HG03378 (cell line): ENCODE measurements at regions not wholly inside any gene's neighbourhood (a gene's known extent, or its start where the extent isn't known, plus 50 kb on each side); places are given as distances from the start of the nearest gene placed in this dataset.
"Not testable (repeated sequence)": the region's sequence is repeated elsewhere in the genome, so short reads cannot be mapped to it uniquely, and the experiment has no call there.

Experiments used
- ATAC-seq: cut with Tn5 transposase; IDR thresholded peaks from one replicate; pipeline ENCODE4 v1.9.1; 2021; ENCODE audit warnings: mild to moderate bottlenecking, moderate library complexity; ENCODE audit not compliant: unreplicated experiment

DNA sequence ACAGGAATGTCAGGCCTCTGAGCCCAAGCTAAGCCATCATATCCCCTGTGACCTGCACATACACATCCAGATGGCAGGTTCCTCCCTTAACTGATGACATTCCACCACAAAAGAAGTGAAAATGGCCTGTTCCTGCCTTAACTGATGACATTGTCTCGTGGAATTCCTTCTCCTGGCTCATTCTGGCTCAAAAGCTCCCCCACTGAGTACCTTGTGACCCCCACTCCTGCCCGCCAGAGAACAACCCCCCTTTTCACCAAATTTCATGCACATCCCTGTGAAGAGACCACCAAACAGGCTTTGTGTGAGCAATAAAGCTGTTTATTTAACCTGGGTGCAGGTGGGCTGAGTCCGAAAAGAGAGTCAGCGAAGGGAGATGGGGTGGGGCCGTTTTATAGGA is 447.4 kb downstream of the FGF13 start:
- not testable (repeated sequence) for ATAC-seq

- ATAC-seq: no peak
Measured at GRCh38 chrX:138270931-138271330, 440.6 kb downstream of the FGF13 start.

DNA sequence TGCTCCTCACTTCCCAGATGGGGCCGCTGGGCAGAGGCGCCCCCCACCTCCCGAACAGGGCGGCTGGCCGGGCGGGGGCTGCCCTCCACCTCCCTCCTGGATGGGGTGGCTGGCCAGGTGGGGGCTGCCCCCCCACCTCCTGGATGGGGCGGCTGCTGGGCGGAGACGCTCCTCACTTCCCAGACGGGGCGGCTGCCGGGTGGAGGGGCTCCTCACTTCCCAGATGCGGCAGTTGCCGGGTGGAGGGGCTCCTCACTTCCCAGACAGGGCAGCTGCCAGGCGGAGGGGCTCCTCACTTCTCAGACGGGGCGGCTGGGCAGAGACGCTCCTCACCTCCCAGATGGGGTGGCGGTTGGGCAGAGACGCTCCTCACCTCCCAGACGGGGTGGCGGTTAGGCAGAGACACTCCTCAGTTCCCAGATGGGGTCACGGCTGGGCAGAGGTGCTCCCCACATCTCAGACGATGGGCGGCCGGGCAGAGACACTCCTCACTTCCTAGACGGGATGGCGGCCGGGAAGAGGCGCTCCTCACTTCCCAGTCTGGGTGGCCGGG is 428.8 kb downstream of the FGF13 start:
- not testable (repeated sequence) for ATAC-seq

GRCh38 chrX:138287205-138287877 is 424.2 kb downstream of the FGF13 start:
- ATAC-seq: no peak

DNA sequence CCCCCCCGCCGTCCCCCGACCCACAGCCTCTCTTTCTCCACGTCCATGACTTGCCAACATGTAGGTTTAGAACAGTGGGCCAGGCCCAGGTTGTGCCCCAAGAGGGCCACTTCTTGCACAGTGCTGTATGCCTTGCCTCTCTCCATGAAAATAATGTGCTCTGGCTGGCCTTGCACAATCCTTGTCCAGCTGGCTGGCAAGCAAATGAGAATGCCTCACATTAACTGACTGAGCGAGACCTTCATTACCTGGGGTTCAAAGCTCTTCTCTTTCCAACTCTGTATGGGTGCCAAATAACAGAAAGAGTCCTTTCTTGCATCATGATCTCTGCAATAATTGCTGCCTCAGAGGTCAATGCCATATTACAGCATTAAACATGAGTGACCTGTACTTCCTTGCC is 416.6 kb downstream of the FGF13 start:
- ATAC-seq: no peak

GRCh38 chrX:138298268-138298667 is 413.2 kb downstream of the FGF13 start:
- ATAC-seq: no peak

GRCh38 chrX:138345801-138346200 is 365.7 kb downstream of the FGF13 start:
- ATAC-seq: peak; percentile 53

GRCh38 chrX:138349351-138349750 is 362.2 kb downstream of the FGF13 start:
- ATAC-seq: no peak

DNA sequence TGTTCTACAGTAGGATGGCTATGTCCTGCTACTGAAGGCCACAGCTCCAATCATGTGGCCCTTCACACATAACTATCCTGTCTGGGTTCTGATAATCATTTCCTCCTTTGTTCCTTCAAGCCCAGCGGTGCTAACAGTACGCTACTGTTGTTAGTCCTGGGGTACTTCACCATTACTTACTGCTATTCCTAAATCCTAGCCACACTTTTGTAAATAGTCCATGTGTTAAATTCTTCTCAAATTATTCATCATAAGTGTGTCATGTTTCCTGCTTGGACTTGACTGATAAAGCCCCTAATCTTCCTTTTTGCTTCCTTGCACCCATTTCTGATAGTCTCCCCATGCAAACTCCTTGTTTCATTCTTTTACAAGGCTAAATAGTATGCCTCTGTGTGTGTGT is 332.6 kb downstream of the FGF13 start:
- ATAC-seq: no peak

- no peak for ATAC-seq
Measured at GRCh38 chrX:138408101-138408500, 303.4 kb downstream of the FGF13 start.

DNA sequence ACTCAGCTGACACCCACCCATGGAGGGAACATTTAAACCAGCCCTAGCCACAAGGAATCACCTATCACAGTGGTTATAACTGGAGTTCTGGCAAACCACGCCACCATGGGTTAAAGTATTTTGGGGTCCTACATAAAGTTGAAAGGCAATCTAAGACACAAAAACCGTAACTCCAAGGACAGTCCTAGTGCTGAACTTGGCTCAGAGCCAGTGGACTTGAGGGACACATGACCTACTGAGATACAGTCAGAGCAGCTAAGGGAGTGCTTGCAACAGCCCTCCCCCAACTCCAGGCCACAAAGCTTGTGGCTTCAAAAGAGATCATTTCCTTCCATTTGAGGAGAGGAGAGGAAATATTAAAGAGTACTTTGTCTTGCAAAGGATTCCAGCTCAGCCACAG is 300.5 kb downstream of the FGF13 start:
- no peak for ATAC-seq
